ENCODE measurements at regions not wholly inside any gene's neighbourhood (a gene's known extent, or its start where the extent isn't known, plus 50 kb on each side); places are given as distances from the start of the nearest gene placed in this dataset.

DNA sequence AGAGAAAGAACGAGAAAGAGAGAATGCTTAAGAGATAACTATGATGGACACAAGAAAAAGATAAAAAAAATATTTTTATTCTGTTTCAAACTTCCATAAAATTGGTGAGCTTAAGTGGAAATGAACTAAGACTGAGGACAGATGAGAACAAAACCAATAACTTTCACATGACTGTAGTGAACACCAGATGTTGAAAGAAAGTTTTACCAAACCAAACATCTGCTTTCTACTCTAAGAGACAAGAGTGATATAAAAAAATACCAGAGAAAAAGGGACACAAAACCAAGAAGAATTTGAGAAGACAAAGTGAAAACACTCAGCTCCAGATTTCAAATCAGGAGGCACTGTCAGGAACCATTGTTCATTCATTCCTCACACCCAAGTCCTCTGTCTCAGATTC, 147.9 kb downstream of the IMPG2 start:
- DNase-seq, result no peak

DNA sequence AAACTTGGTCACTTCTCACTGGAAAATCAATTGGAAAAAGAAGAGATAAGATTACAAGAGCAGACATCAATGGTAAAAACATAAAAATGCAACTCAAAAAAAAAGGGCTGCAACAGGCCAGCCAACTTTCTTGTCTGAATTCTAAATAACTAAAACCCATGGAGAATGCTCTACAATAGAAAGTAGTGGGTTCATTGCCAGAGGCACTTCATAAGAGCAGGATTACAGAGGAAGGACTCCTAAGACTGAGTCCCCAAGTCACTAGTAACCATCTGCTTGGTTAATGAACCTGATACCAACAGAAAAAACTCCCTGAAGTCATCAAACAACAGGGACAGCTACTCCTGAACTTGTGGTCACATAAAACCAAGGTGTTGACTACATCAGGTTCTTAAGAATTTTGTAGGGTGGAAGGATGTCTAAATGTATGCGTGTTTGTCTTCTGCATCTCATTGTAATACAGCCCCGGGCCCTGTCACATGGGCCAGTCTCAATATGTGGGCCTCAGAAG, 148.6 kb downstream of the IMPG2 start:
- no peak for DNase-seq

- DNase-seq, result no peak
Observed at GRCh38 chr3:101170806-101171558, 149.4 kb downstream of the IMPG2 start.

DNA sequence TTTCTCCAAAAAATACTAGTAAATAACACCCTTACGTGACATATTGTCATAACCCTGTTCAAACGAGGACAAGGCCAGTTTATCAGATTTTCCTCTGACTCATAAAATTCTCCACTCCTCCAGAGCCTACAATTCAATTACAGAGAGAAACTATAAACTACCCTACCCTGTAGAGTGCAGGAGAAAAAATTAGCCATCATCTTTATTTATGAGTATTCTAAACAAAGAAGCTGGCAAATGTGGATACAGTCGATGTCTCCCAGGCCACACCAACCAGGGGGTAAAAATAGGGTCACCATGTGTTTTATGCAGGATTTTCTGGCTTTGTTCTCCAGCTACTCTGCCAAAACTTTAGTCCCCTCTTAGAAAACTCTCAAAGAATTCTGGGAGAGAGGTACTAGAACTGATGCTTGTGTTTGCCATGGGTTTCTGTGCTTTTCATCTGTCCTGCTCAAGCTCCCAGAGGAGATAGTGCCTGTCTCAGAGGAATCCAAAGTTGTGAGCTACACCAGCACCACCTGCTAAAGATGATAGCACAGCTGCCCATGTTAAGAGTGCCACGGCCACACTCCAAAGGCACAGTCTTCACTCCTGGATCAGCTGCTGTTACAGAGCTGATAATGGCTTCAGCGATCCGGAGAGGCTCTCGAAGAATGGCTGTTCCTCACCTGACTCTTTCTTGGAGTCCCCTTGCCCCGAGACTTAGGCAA, 150.2 kb downstream of the IMPG2 start:
- no peak for DNase-seq

GRCh38 chr3:101169516-101169915, 150.9 kb downstream of the IMPG2 start:
- DNase-seq, result no peak

- no peak for DNase-seq
Observed at GRCh38 chr3:101167376-101167775, 153.0 kb downstream of the IMPG2 start.

DNA sequence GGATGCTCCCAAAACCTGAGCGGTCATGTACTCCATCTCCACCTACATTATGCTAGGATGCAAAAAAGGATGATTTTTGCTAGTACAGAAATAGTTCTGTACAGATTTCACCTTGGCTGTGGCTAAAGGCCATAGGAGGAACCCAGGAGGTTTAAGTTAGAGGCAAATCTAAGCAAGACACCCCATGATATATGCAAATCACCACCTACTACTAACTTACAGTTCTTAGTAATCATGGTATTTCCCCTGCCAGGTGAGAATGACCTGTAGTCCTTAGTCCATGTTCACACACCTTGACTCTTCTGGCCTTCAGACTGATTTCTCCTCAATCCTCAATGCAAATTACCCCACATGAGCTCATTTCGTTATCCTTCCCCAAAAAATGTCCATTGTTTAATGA, 154.2 kb downstream of the IMPG2 start:
- no peak for DNase-seq

- DNase-seq, result no peak
Observed at GRCh38 chr3:101163554-101163953, 156.8 kb downstream of the IMPG2 start.

GRCh38 chr3:101159478-101159877, 160.9 kb downstream of the IMPG2 start:
- DNase-seq, result no peak

DNA sequence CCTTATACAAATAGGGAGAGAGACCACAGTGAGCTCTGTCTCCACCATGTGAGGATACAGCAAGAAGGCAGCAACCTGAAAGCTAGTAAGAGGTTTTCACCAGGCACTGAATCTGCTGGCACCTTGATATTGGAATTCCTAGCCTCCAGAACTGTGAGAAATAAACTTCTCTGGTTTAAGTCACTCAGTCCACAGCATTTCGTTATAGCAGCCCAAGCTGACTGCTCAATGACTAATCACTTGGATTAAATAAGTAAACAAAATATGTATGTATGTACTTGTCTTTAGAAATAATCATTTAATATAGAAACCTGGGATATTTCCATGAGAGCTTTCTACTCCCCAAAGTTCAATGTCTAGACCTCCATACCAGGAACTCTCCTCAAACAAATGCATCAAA, 162.0 kb downstream of the IMPG2 start:
- DNase-seq, result no peak

DNA sequence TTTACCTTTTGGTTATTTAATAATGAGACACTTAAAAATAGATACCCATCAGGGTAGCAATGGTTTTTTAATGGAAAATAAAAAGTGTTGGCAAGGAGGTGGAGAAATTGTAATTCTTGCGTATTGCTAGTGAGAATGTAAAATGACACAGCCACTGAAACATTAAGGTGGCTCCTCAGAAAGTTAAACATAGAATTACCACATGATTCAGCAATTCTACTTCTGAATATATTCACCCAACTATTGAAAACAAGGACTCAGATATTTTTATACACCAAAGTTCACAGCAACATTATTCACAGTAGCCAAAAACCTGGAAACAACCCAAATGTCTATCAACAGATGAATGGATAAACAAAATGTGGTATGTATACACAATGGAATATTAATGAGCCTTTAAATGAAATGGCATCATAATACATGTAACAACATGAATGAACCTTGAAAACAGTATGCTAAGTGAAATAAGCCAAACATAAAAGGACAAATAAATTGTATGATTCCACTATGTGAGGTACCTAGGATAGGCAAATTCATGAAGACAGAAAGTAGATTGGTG, 163.5 kb downstream of the IMPG2 start:
- no peak for DNase-seq

DNA sequence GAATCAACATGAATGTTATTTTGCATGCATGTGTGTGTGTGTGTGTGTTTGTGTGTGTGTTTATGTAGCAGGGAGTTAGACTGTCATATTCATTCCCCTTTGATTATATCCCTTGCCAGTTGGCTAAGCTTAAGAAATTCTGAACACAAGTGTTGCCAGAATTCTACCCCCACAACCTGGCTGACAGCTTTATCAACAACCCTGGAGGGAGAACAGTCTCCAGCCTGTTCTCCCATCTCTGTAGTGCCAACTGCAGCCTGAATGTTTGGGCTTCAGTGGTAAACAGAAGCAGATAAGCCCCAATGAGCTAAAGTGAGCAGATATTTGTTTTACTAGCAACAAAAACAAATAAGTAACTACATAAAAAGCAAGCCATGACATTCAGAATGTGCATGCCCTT, 162.6 kb upstream of the ABI3BP start:
- DNase-seq, result no peak

DNA sequence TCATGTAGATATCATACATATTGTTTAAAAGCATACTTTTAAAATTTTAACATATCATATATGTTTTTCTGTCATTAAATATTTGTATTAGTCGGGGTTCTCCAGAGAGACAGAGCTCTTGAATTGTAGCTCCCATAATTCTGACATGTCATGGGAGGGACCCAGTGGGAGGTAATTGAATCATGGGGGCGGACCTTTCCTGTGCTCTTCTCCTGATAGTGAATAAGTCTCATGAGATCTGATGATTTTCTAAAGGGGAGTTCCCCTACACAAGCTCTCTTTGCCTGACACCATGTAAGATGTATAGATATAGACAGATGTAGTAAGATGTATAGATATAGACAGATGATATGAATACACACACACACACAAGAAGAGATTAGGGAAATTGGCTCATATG, 161.2 kb upstream of the ABI3BP start:
- DNase-seq, result no peak

GRCh38 chr3:101151286-101151913, 158.2 kb upstream of the ABI3BP start:
- DNase-seq, result no peak

- no peak for DNase-seq
Observed at GRCh38 chr3:101150504-101150903, 157.3 kb upstream of the ABI3BP start.

DNA sequence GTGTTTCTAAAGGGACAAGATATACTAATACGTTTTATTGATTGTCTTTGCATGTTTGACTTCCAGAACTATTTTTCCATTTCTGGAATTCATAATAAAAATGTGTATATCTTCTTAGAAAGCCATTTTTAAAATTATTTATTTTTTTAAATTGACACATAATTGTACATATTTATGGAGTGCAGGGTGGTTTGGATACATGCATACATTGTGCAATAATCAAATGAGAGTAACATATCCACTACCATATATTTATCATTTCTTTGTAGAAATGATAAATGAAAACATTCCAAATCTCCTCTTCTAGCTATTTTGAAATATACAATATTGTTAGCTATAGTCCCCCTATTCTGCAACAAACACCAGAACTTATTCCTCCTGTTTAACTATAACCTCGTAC, 156.5 kb upstream of the ABI3BP start:
- DNase-seq, result no peak

- no peak for DNase-seq
Observed at GRCh38 chr3:101149251-101149650, 156.0 kb upstream of the ABI3BP start.

- no peak for DNase-seq
Observed at GRCh38 chr3:101148001-101148400, 154.8 kb upstream of the ABI3BP start.

DNA sequence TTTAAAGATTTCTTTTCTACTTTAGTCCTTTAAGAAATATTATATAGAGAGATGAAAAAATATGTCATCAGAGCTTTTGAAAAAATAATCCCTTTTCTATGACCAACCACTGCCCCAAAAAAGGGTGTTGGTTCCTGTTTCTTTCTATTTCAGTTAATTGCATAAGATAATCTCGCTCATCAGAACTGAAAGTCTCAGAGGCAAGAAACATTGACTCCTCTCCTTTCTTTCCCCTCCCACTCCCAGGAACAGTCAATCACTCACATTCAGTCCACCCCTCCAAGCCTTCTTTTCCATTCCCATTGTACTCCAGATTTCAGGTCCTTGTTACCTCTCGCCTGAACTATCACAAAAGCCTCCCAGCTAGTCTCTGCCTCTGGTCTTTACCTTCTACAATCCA, 153.7 kb upstream of the ABI3BP start:
- no peak for DNase-seq

DNA sequence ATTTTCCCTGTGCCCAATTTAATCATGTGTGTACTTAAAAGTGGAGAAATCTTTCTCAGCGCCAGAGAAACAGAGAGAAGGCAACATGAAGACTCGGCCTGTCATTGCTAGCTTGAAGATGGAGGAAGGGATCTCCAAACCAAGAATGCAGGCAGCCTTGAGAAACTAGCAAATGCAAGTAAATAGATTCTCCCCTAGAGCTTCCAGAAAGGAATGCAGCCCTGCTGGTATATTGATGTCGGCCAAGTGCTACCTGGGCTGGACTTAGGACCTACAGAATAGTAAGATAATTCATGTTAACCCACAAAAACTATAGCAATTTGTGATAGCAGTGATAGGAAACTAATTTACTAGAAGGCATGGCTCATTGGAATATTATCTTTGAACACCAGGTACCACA, 150.9 kb upstream of the ABI3BP start:
- peak; percentile 56 for DNase-seq

DNA sequence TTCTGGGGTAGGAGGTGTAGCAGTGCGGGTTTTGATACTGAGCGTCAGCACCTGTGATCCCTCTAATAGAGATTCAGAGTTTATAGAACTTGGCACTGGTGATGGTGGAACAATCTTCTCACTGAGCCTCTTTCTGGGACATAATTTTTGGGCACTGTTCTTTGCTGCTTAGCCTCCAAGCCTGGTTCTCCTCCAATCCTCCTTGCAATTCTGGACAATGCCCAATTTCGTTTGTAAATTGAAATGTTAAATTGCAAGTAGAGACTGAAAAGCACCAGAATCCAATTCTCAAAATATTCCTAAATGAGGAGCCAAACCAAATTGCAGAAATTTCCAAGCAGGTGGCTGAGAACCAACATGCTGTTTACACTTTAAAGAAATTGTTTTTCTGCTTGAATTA, 149.8 kb upstream of the ABI3BP start:
- no peak for DNase-seq

DNA sequence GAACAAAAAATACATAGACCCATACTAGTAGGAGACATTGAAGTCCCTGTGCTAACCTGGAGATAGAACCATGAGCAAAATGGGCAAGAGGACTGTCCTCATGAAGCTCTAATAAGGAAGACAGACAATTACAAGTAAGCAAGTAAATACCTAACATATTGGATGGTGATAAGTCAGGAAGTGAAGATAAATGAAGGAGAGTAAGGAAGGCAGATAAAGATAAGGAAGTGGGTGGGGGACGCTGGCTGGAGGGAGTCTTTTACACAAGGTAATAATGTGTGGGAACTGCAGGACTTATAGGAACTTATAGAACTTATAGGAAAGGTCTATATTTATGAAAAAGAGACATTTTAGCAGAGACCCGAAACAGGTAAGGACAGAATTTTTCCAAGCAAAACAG, 148.9 kb upstream of the ABI3BP start:
- no peak for DNase-seq

- DNase-seq, result no peak
Observed at GRCh38 chr3:101141135-101141534, 147.9 kb upstream of the ABI3BP start.

DNA sequence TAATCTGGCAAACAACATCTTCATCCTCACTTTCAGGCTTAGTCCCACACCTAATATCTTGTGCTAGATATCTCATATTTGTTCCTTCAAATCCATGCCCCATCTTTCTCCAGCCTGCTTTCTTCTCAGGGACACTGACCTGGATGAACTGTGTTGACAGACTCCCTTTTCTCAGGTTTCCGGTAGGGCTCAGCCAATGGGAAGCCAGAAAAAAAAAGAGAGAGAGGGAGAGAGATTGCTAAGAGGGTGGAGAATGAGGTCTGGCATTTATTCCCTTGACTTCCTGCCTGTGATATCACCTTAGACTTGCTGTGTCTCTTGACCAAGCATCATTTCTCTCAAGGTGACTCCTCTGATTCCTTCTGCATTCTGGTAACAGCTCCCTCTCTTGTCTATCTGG, 145.6 kb upstream of the ABI3BP start:
- no peak for DNase-seq

All from islet precursor cell (in vitro differentiated cells).